Spleen (tissue), 11 donors: ENCODE measurements at regions not wholly inside any gene's neighbourhood (a gene's known extent, or its start where the extent isn't known, plus 50 kb on each side); places are given as distances from the start of the nearest gene placed in this dataset.

ENCODE experiments used
- DNase-seq: peaks from one replicate; pipeline ENCODE4 v3.0.0-alpha.2; 2020
- H3K27ac ChIP-seq, 8 donors: fragments of 200-600 bp; sonication (generic) in 7 of 8; 1 replicate in 4 of 8; 2 replicates in 4 of 8; pipeline versions ENCODE4 v1.5.0 to v1.8.0; 2016 to 2021; ENCODE audit warnings: inconsistent platforms in 4 of 8, mild to moderate bottlenecking in 4 of 8, moderate library complexity in 1 of 8
- H3K27me3 ChIP-seq, 7 donors: fragments of 200-600 bp; sonication (generic) in 6 of 7; replicated peaks in 1 of 7; 1 replicate in 4 of 7; 2 replicates in 3 of 7; pipeline versions ENCODE4 v1.5.0 to v1.8.0; 2016 to 2021; ENCODE audit warnings: inconsistent platforms in 3 of 7, mild to moderate bottlenecking in 1 of 7
- H3K36me3 ChIP-seq, 6 donors: fragments of 200-600 bp; sonication (generic) in 5 of 6; 1 replicate in 4 of 6; 2 replicates in 2 of 6; pipeline versions ENCODE4 v1.5.0 to v1.8.0; 2016 to 2021; ENCODE audit warnings: inconsistent platforms in 2 of 6
- H3K4me1 ChIP-seq, 6 donors: fragments of 200-600 bp; sonication (generic) in 5 of 6; 1 replicate in 3 of 6; 2 replicates in 3 of 6; pipeline versions ENCODE4 v1.5.0 to v1.8.0; 2016 to 2021; ENCODE audit warnings: inconsistent platforms in 3 of 6
- H3K4me3 ChIP-seq, 8 donors: fragments of 200-600 bp; sonication (generic) in 7 of 8; 1 replicate in 4 of 8; 2 replicates in 4 of 8; pipeline versions ENCODE4 v1.5.0 to v1.8.0; 2016 to 2021; ENCODE audit warnings: inconsistent platforms in 4 of 8, mild to moderate bottlenecking in 4 of 8, moderate library complexity in 2 of 8
- H3K9me3 ChIP-seq, 8 donors: fragments of 200-600 bp; sonication (generic) in 7 of 8; 1 replicate in 4 of 8; 2 replicates in 4 of 8; pipeline versions ENCODE4 v1.5.0 to v1.8.0; 2016 to 2021; ENCODE audit warnings: inconsistent platforms in 4 of 8
- CTCF ChIP-seq, 11 experiments: fragments of 200-600 bp in 7 of 11; fragments of 450-650 bp in 4 of 11; sonication (generic) in 4 of 11; IDR thresholded peaks in 8 of 11; conservative IDR thresholded peaks in 3 of 11; 1 replicate in 7 of 11; 2 replicates in 4 of 11; pipeline versions ENCODE4 v1.4.0 to v1.8.0; 2016 to 2021; ENCODE audit warnings: antibody characterized with exemption in 11 of 11, inconsistent platforms in 4 of 11, mild to moderate bottlenecking in 1 of 11
- POLR2A ChIP-seq, 3 donors: fragments of 450-650 bp; IDR thresholded peaks; one replicate each; pipeline ENCODE4 v1.5.1; 2017; ENCODE audit warnings: antibody characterized with exemption in 3 of 3, mild to moderate bottlenecking in 1 of 3
- POLR2AphosphoS5 ChIP-seq, 3 donors: sonication (generic); formaldehyde crosslinking; IDR thresholded peaks; one replicate each; pipeline ENCODE4 v1.5.1; 2017; ENCODE audit warnings: antibody characterized with exemption in 3 of 3
- WGBS, 5 donors: extraction: QIAGEN DNeasy Blood & Tissue Kit in 3 of 5; methylation state at CpG; one replicate each; pipeline versions ENCODE4 v1.1.5 to v1.1.7; 2013 to 2018; 5-methylcytosine and 5-hydroxymethylcytosine counted together
- intact Hi-C: fragments of 100-400 bp; cut with DNase I; formaldehyde crosslinking; loops from one replicate; pipeline ENCODE4 v1.15.0; 2023; ENCODE audit warnings: low total_unique reads
- donor health status: healthy with polysubstance abuse.
- donor health status: DM: no; HTN: no; CAD: no; lungs with moderate emphysema.
- donor health status: DM: no; HTN: no; CAD: no.
- donor health status: Bipolar disorder and iron deficiency.
- donor health status: healthy.
- donor health status: DM: no; HTN: no; CAD: no.
- donor health status: DM: yes; HTN: yes; CAD: no.

GRCh38 chr2:81238462-81238861 lies 933.9 kb upstream of the LRRTM1 start:
- no peak overlapping the region for H3K4me3 ChIP-seq
- TF ChIP-seq POLR2A (IDR thresholded peaks at IDR 0.05) = no peak
- no peak for TF ChIP-seq POLR2AphosphoS5 (IDR thresholded peaks at IDR 0.05)
- TF ChIP-seq CTCF (IDR thresholded peaks at IDR 0.05 in 8 of 11, conservative IDR thresholded peaks at IDR 0.05 in 3 of 11) = no peak
- intact Hi-C loops = no loop called here
- peaks cover 0 to 21% (median 5%) of the 10 kb centered on the region in 8 donors for H3K9me3 ChIP-seq
- no peaks in the 10 kb centered on the region for H3K36me3 ChIP-seq
- no peak overlapping the region for H3K27ac ChIP-seq
- WGBS, 5 donors = 59 to 71% (median 65%) methylated on average over 2 of the region's 2 CpGs
- no peaks in the 10 kb centered on the region for H3K27me3 ChIP-seq
- no peak for DNase-seq
- H3K4me1 ChIP-seq = no peaks in the 10 kb centered on the region

- H3K27ac ChIP-seq = no peak overlapping the region
- TF ChIP-seq POLR2A (IDR thresholded peaks at IDR 0.05) = no peak
- TF ChIP-seq CTCF (IDR thresholded peaks at IDR 0.05 in 8 of 11, conservative IDR thresholded peaks at IDR 0.05 in 3 of 11) = no peak
- DNase-seq = no peak
- no peaks in the 10 kb centered on the region for H3K4me1 ChIP-seq
- no peaks in the 10 kb centered on the region for H3K36me3 ChIP-seq
- H3K27me3 ChIP-seq = no peaks in the 10 kb centered on the region
- intact Hi-C loops = no loop called here
- H3K9me3 ChIP-seq = peaks cover 0 to 23% (median 6%) of the 10 kb centered on the region in 8 donors
- no peak overlapping the region for H3K4me3 ChIP-seq
- WGBS, 5 donors = 68 to 88% (median 83%) methylated on average over 1 of the region's 1 CpG
Measured at GRCh38 chr2:81235601-81236000, 931.0 kb upstream of the LRRTM1 start.

- Histone ChIP-seq H3K9me3 (peaks cover 0 to 28% (median 6%) of the 10 kb centered on the region in 8 donors), H3K27me3 (no peaks in the 10 kb centered on the region), H3K4me3 (no peak overlapping the region), H3K27ac (no peak overlapping the region), H3K4me1 (no peaks in the 10 kb centered on the region), H3K36me3 (no peaks in the 10 kb centered on the region)
- DNase-seq = no peak
- 70 to 92% (median 76%) methylated on average over 1 of the region's 1 CpG for WGBS, 5 donors
- TF ChIP-seq CTCF (IDR thresholded peaks at IDR 0.05 in 8 of 11, conservative IDR thresholded peaks at IDR 0.05 in 3 of 11) (no peak), POLR2A (IDR thresholded peaks at IDR 0.05) (no peak), POLR2AphosphoS5 (IDR thresholded peaks at IDR 0.05) (no peak)
- intact Hi-C loops = no loop called here
Measured at GRCh38 chr2:81234711-81235110, 930.2 kb upstream of the LRRTM1 start.

- no peaks in the 10 kb centered on the region for H3K27me3 ChIP-seq
- intact Hi-C loops = no loop called here
- H3K36me3 ChIP-seq = no peaks in the 10 kb centered on the region
- H3K4me3 ChIP-seq = no peak overlapping the region
- DNase-seq = no peak
- no peak for TF ChIP-seq POLR2A (IDR thresholded peaks at IDR 0.05)
- no peak for TF ChIP-seq CTCF (IDR thresholded peaks at IDR 0.05 in 8 of 11, conservative IDR thresholded peaks at IDR 0.05 in 3 of 11)
- TF ChIP-seq POLR2AphosphoS5 (IDR thresholded peaks at IDR 0.05) = no peak
- no peaks in the 10 kb centered on the region for H3K4me1 ChIP-seq
- no peak overlapping the region for H3K27ac ChIP-seq
- peaks cover 0 to 26% (median 9%) of the 10 kb centered on the region in 8 donors for H3K9me3 ChIP-seq
- 58 to 72% (median 66%) methylated on average over 4 of the region's 4 CpGs for WGBS, 5 donors
Measured at GRCh38 chr2:81225756-81226155, 921.2 kb upstream of the LRRTM1 start.
